ENCODE measurements at regions not wholly inside any gene's neighbourhood (a gene's known extent, or its start where the extent isn't known, plus 50 kb on each side); places are given as distances from the start of the nearest gene placed in this dataset.
"Not testable (repeated sequence)": the region's sequence is repeated elsewhere in the genome, so short reads cannot be mapped to it uniquely, and the experiment has no call there.

DNA sequence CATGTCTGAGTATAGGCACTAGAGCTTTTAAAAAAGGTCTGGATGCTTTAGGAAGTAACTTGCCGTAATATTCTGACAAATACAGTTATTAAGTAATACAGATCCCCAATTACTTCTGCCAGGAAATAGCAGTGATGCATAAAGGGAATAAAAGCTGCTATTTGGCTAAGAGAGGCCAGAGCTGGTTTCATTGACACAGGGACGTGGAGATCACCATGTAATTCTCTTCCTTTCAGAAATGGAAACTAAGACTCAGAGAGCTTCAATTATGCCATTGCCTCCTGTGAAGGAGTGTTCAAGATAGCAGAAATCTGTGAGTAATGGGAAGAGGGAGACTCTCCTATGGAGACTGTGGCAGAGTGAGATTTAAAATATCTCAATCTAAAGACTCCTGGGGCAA is 238.1 kb downstream of the SLITRK2 start:
- Mint-ChIP-seq H3K27ac (no peak overlapping the region), H3K4me3 (no peak overlapping the region), H3K9me3 (peaks cover 3% of the 10 kb centered on the region), H3K4me1 (no peaks in the 10 kb centered on the region), H3K27me3 (no peaks in the 10 kb centered on the region), H3K36me3 (no peaks in the 10 kb centered on the region)
- CTCF ChIA-PET = no interaction called here
- DNase-seq = no peak

DNA sequence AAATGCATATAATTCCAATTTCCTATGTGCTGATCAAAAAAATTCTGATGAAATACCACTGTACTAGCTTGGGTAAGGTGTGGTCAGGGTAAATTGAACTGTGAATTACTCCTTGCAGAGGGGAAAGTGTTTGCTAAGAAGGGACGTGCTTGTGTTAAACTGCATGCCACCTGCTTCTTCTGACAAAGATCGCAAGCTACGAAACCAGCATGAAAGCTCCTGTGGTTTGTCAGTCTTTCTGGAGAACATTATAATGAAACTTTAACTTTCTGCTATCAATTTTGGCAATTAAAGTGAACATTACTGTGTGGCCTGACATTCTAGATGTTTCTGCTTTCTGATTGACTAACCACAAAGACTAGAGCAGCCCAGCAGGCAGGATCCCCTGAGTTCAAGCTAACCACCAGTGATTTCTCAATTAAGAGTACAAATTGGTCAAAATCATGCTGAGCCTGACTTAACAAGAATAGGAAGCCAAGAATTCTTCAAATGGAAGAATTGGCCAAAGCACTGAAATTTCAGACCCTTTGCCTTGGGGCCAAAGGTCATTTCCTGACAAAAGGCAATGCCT is 239.0 kb downstream of the SLITRK2 start:
- no peaks in the 10 kb centered on the region for H3K36me3 Mint-ChIP-seq
- no peak overlapping the region for H3K4me3 Mint-ChIP-seq
- H3K27me3 Mint-ChIP-seq = no peaks in the 10 kb centered on the region
- no peaks in the 10 kb centered on the region for H3K4me1 Mint-ChIP-seq
- DNase-seq = no peak
- H3K9me3 Mint-ChIP-seq = peaks cover 3% of the 10 kb centered on the region
- no peak overlapping the region for H3K27ac Mint-ChIP-seq
- CTCF ChIA-PET = no interaction called here

DNA sequence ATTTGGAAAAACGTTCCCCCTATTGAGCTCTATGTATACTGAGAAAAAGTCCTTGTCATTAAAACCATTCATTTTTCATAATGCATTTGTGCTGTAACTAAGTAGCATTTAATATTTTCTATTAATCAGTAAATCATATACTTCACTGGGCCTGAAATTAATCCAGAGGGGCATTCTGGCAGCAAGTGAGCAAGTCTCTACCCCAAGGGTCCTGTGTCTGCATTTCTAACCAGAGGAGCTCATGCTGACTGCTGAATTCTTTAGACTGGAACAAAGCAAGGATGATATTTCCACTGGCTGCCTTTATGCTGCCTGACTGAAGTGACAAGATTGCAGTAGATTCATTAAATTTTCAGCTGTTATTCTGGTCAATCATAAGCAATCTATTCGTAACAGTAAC is 246.5 kb downstream of the SLITRK2 start:
- Mint-ChIP-seq H3K9me3 (no peaks in the 10 kb centered on the region), H3K27me3 (no peaks in the 10 kb centered on the region)

DNA sequence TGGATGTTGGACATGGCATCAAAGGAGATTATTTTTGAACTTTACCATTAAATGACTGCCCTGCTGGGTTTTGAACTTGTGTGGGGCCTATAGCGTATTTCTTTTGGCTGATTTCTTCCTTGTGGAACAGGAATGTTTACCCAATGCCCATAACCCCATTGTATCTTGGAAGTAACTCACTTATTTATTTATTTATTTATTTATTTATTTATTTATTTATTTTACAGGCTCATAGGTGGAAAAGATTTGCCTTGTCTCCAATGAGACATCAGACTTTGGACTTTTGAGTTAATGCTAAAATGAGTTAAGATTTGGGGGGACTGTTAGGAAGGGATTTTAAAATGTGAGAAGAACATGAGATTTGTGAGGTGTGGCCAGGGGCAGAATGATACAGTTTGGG is 273.1 kb downstream of the SLITRK2 start:
- Mint-ChIP-seq H3K27me3 (no peaks in the 10 kb centered on the region), H3K27ac (no peak overlapping the region), H3K36me3 (no peaks in the 10 kb centered on the region), H3K4me1 (no peaks in the 10 kb centered on the region), H3K9me3 (no peaks in the 10 kb centered on the region), H3K4me3 (no peak overlapping the region)
- CTCF ChIA-PET = no interaction called here
- no peak for DNase-seq

More for the DNA sequence above, 246.5 kb downstream of the SLITRK2 start:
- H3K4me3 Mint-ChIP-seq = no peak overlapping the region
- no peak overlapping the region for H3K27ac Mint-ChIP-seq
- no peaks in the 10 kb centered on the region for H3K36me3 Mint-ChIP-seq
- no peaks in the 10 kb centered on the region for H3K4me1 Mint-ChIP-seq
- DNase-seq = no peak
- CTCF ChIA-PET = no interaction called here

DNA sequence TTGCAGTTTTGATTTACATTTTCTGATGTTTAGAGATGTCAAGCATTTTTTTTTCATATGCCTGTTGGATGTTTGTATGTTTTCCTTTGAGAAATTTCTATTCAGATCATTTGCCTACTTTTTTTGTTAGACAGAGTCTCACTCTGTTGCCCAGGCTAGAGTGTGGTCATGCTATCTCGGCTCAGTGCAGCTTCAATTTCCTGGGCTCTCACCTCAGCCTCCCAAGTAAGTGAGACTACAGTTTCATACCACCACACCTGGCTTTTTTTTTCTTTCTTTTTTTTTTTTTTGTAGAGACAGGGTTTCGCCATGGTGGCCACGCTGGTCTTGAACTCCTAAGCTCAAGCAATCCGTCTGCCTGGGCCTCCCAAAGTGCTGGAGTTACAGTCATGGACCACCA is 291.7 kb downstream of the SLITRK2 start:
- H3K4me1 Mint-ChIP-seq = no peaks in the 10 kb centered on the region
- H3K9me3 Mint-ChIP-seq = peaks cover 4% of the 10 kb centered on the region
- no peaks in the 10 kb centered on the region for H3K36me3 Mint-ChIP-seq
- no peaks in the 10 kb centered on the region for H3K27me3 Mint-ChIP-seq
- CTCF ChIA-PET = no interaction called here
- no peak overlapping the region for H3K4me3 Mint-ChIP-seq
- no peak overlapping the region for H3K27ac Mint-ChIP-seq
- DNase-seq = no peak

- H3K9me3 Mint-ChIP-seq, H3K4me1 Mint-ChIP-seq, H3K27ac Mint-ChIP-seq, H3K36me3 Mint-ChIP-seq, H3K27me3 Mint-ChIP-seq, H3K4me3 Mint-ChIP-seq, CTCF ChIA-PET, DNase-seq: not testable (repeated sequence)
Observed at GRCh38 chrX:146119074-146119473, 301.4 kb downstream of the SLITRK2 start.

GRCh38 chrX:146127617-146128016 is 310.0 kb downstream of the SLITRK2 start:
- no peak overlapping the region for H3K4me3 Mint-ChIP-seq
- no peaks in the 10 kb centered on the region for H3K36me3 Mint-ChIP-seq
- no peaks in the 10 kb centered on the region for H3K4me1 Mint-ChIP-seq
- CTCF ChIA-PET = no interaction called here
- peaks cover 2% of the 10 kb centered on the region for H3K9me3 Mint-ChIP-seq
- H3K27me3 Mint-ChIP-seq = no peaks in the 10 kb centered on the region
- no peak overlapping the region for H3K27ac Mint-ChIP-seq
- DNase-seq = no peak

DNA sequence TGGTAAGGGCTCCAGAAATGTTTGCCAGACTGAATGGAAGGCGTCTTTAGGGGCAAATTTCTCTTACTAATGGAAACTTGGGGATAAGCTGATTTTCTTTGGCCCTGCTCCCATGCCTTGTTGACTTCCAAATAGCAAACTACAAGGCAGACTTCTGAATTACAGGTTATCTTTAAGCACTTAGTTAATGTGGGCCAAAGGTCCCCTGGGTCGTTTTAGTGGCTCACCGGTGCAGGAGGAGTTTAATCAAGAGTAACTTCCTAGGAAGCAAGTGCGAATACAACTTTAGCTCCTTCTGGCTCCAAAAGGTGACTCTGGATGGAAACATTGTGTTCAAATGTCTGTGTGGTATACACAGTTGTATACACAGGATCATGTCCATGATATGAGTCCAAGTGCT is 323.6 kb downstream of the SLITRK2 start:
- no peak for DNase-seq
- CTCF ChIA-PET = no interaction called here
- peaks cover 3% of the 10 kb centered on the region for H3K9me3 Mint-ChIP-seq
- no peak overlapping the region for H3K27ac Mint-ChIP-seq
- no peaks in the 10 kb centered on the region for H3K36me3 Mint-ChIP-seq
- H3K27me3 Mint-ChIP-seq = no peaks in the 10 kb centered on the region
- no peaks in the 10 kb centered on the region for H3K4me1 Mint-ChIP-seq
- no peak overlapping the region for H3K4me3 Mint-ChIP-seq

DNA sequence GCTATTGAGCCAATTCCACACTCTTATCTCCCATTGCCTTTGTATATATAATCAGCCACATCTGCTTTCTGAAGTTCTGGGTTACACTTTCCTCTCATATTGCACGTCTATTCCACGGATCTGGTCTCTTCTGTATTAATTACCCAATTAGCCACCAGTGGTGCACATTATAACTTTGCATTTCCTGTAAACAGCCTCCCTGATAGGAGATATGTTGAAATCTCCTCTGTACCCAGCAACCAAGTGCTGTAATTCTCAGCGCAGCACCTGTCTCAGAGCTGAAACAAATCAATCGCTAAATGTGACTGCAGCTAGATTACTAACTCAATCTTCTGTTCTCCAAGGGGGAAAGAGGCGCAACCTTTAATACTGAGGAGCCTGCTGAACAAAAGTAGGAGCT is 326.4 kb downstream of the SLITRK2 start:
- no peaks in the 10 kb centered on the region for H3K36me3 Mint-ChIP-seq

DNA sequence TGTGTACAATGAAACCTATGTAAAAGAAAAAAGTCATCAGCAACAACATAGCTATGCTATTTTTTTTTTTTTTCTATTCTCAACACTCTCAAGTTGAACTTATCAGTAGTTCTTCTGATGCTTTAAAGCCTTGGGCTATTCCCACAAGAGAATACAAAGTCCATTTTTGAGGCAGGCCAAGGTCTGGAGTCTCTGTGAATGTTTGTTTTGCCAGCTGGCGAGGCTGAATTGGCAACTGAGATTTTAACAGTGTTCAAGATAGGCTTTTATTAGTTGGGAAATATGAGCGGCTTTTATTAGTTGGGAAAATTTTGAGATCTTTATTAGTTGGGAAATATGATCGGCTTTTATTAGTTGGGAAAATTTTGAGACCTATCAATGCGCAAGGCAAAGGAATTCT is 336.6 kb downstream of the SLITRK2 start:
- DNase-seq = no peak
- CTCF ChIA-PET = no interaction called here

More for the DNA sequence above, 326.4 kb downstream of the SLITRK2 start:
- DNase-seq = no peak
- peaks cover 3% of the 10 kb centered on the region for H3K9me3 Mint-ChIP-seq
- no peaks in the 10 kb centered on the region for H3K27me3 Mint-ChIP-seq
- CTCF ChIA-PET = no interaction called here
- no peak overlapping the region for H3K27ac Mint-ChIP-seq
- H3K4me3 Mint-ChIP-seq = no peak overlapping the region
- H3K4me1 Mint-ChIP-seq = no peaks in the 10 kb centered on the region

GRCh38 chrX:146160443-146161203 is 343.0 kb downstream of the SLITRK2 start:
- no peaks in the 10 kb centered on the region for H3K36me3 Mint-ChIP-seq
- no peak overlapping the region for H3K27ac Mint-ChIP-seq
- CTCF ChIA-PET = no interaction called here
- DNase-seq = no peak
- H3K4me3 Mint-ChIP-seq = no peak overlapping the region
- H3K27me3 Mint-ChIP-seq = no peaks in the 10 kb centered on the region
- no peaks in the 10 kb centered on the region for H3K9me3 Mint-ChIP-seq
- H3K4me1 Mint-ChIP-seq = no peaks in the 10 kb centered on the region

More for the DNA sequence above, 336.6 kb downstream of the SLITRK2 start:
- no peak overlapping the region for H3K27ac Mint-ChIP-seq
- H3K4me3 Mint-ChIP-seq = no peak overlapping the region
- H3K9me3 Mint-ChIP-seq = peaks cover 1% of the 10 kb centered on the region
- H3K27me3 Mint-ChIP-seq = no peaks in the 10 kb centered on the region
- H3K36me3 Mint-ChIP-seq = no peaks in the 10 kb centered on the region
- H3K4me1 Mint-ChIP-seq = no peaks in the 10 kb centered on the region

DNA sequence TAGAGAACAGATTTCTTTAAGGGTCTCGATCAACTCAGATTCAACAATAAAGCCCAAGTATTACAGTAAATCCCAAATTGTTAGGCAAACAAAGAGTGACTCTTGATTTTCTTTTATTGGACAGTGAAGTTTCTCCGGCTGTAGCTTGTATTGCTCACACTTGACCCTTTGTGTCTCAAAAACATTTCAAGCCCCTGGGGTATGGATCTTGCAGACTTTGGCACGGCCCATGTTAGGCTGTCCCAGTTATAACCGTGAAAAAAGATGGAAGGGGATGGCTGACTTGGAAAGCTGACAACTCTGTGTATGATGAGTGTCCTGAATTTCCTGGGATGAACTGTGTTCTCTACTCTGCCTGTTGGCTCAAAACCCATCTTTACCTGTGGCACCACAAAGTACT is 356.1 kb downstream of the SLITRK2 start:
- peaks cover 5% of the 10 kb centered on the region for H3K9me3 Mint-ChIP-seq
- H3K4me1 Mint-ChIP-seq = no peaks in the 10 kb centered on the region
- H3K27me3 Mint-ChIP-seq = no peaks in the 10 kb centered on the region
- H3K4me3 Mint-ChIP-seq = no peak overlapping the region
- CTCF ChIA-PET = no interaction called here
- no peak for DNase-seq
- no peaks in the 10 kb centered on the region for H3K36me3 Mint-ChIP-seq
- H3K27ac Mint-ChIP-seq = no peak overlapping the region

- H3K4me1 Mint-ChIP-seq = no peaks in the 10 kb centered on the region
- no peak for DNase-seq
- no peak overlapping the region for H3K27ac Mint-ChIP-seq
- no peaks in the 10 kb centered on the region for H3K27me3 Mint-ChIP-seq
- H3K9me3 Mint-ChIP-seq = no peaks in the 10 kb centered on the region
- H3K4me3 Mint-ChIP-seq = no peak overlapping the region
- CTCF ChIA-PET = no interaction called here
- H3K36me3 Mint-ChIP-seq = no peaks in the 10 kb centered on the region
Observed at GRCh38 chrX:146181858-146182257, 364.2 kb downstream of the SLITRK2 start.

DNA sequence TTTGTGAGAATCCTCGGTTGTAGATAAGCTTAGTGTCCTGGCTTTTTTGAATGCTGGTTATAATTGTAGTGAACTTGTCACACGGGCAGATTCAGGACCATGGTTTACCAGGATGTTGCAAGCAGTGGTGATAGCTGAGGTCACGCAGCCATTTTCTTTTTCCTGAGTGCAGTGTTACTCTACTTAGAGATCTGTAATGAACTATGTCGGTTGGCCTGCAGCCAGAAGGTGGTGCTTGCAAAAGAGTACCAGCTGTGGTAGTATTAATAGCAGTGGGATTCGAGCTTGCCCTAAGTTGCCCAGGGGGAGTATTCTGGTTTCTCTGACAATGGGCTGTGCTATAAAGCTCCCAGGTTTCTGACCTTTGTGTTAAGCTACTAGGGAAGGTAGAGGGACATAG is 368.9 kb downstream of the SLITRK2 start:
- Mint-ChIP-seq H3K27me3 (no peaks in the 10 kb centered on the region), H3K36me3 (no peaks in the 10 kb centered on the region), H3K9me3 (no peaks in the 10 kb centered on the region), H3K4me1 (no peaks in the 10 kb centered on the region), H3K27ac (no peak overlapping the region), H3K4me3 (no peak overlapping the region)
- no peak for DNase-seq
- CTCF ChIA-PET = no interaction called here

- no peak for DNase-seq
- no peaks in the 10 kb centered on the region for H3K36me3 Mint-ChIP-seq
- no peak overlapping the region for H3K4me3 Mint-ChIP-seq
- no peaks in the 10 kb centered on the region for H3K9me3 Mint-ChIP-seq
- CTCF ChIA-PET = no interaction called here
- no peaks in the 10 kb centered on the region for H3K27me3 Mint-ChIP-seq
- no peak overlapping the region for H3K27ac Mint-ChIP-seq
- H3K4me1 Mint-ChIP-seq = no peaks in the 10 kb centered on the region
Observed at GRCh38 chrX:146189371-146189770, 371.7 kb downstream of the SLITRK2 start.

All from activated naive CD4-positive, alpha-beta T cell treated with anti-CD3 and anti-CD28 coated beads, Interleukin-2, amount 10 ng/mL, durations not matched to agents 7 days and 5 days (primary cell).